Right lobe of liver (tissue), 6 donors: ENCODE measurements at regions not wholly inside any gene's neighbourhood (a gene's known extent, or its start where the extent isn't known, plus 50 kb on each side); places are given as distances from the start of the nearest gene placed in this dataset.

Source experiments
- ATAC-seq, 4 donors: fragments of 200-7000 bp; cut with Tn5 transposase; one replicate each; pipeline ENCODE4 v1.9.1; 2020; ENCODE audit warnings: mild to moderate bottlenecking in 4 of 4, moderate library complexity in 4 of 4
- DNase-seq, 3 donors: peaks; one replicate each; pipeline ENCODE4 v3.0.0-alpha.2; 2020
- H3K27ac ChIP-seq, 3 donors: fragments of 200-600 bp; one replicate each; pipeline ENCODE4 v1.8.0; 2022
- H3K27me3 ChIP-seq, 2 donors: fragments of 200-600 bp; one replicate each; pipeline ENCODE4 v1.8.0; 2022
- H3K36me3 ChIP-seq, 4 donors: fragments of 200-600 bp; sonication (generic) in 1 of 4; one replicate each; pipeline versions ENCODE4 v1.5.1 to v1.8.0; 2017 to 2022; ENCODE audit warnings: control low read depth in 1 of 4
- H3K4me1 ChIP-seq, 4 donors: fragments of 200-600 bp; sonication (generic) in 1 of 4; one replicate each; pipeline versions ENCODE4 v1.5.1 to v1.8.0; 2017 to 2022; ENCODE audit warnings: control low read depth in 1 of 4
- H3K4me3 ChIP-seq, 3 donors: fragments of 200-600 bp; one replicate each; pipeline ENCODE4 v1.8.0; 2022
- H3K9me3 ChIP-seq, 4 donors: fragments of 200-600 bp; sonication (generic) in 1 of 4; one replicate each; pipeline versions ENCODE4 v1.5.1 to v1.8.0; 2017 to 2022; ENCODE audit warnings: control low read depth in 1 of 4
- CTCF ChIP-seq, 4 donors: fragments of 200-600 bp in 3 of 4; fragments of 450-650 bp in 1 of 4; IDR thresholded peaks; one replicate each; pipeline versions ENCODE4 v1.5.1 to v1.8.0; 2016 to 2022; ENCODE audit warnings: antibody characterized with exemption in 4 of 4, mild to moderate bottlenecking in 2 of 4
- POLR2A ChIP-seq: fragments of 450-650 bp; IDR thresholded peaks from one replicate; pipeline ENCODE4 v1.6.1; 2017; ENCODE audit warnings: antibody characterized with exemption, mild to moderate bottlenecking
- WGBS: methylation state at CpG from one replicate; pipeline ENCODE4 v1.1.6; 2018; ENCODE audit warnings: low coverage, low lambda C conversion rate; ENCODE audit not compliant: insufficient coverage; ENCODE audit errors: missing lambda C conversion rate; 5-methylcytosine and 5-hydroxymethylcytosine counted together
- intact Hi-C, 2 donors: fragments of 100-400 bp; cut with DNase I; formaldehyde crosslinking; loops; one replicate each; pipeline versions ENCODE4 v1.11.2 to v1.14.1; 2022
- donor health status: DM: no; HTN: yes; CAD: no.
- donor health status: DM: no; HTN: no; CAD: no.
- donor health status: DM: no; HTN: no; CAD: no.
- donor health status: DM: no; HTN: yes; CAD: no.
- donor health status: DM: no; HTN: yes; CAD: no.

- no peak for TF ChIP-seq CTCF (IDR thresholded peaks at IDR 0.05)
- no peak for TF ChIP-seq POLR2A
- intact Hi-C loops: no loop called here
- H3K27ac ChIP-seq: no peak overlapping the region
- no peaks in the 10 kb centered on the region for H3K4me1 ChIP-seq
- H3K4me3 ChIP-seq: no peak overlapping the region
- ATAC-seq (no peak), DNase-seq (no peak)
- H3K36me3 ChIP-seq: no peaks in the 10 kb centered on the region
- no peaks in the 10 kb centered on the region for H3K9me3 ChIP-seq
- H3K27me3 ChIP-seq: no peaks in the 10 kb centered on the region
These were observed 105.4 kb downstream of the RFX6 start for GRCh38 chr6:116982401-116982800.

GRCh38 chr6:116983375-116983774, 106.3 kb downstream of the RFX6 start:
- Histone ChIP-seq H3K27me3 (no peaks in the 10 kb centered on the region), H3K27ac (no peak overlapping the region), H3K4me1 (no peaks in the 10 kb centered on the region), H3K9me3 (no peaks in the 10 kb centered on the region), H3K4me3 (no peak overlapping the region), H3K36me3 (no peaks in the 10 kb centered on the region)
- no peak for DNase-seq
- intact Hi-C loops: no loop called here
- TF ChIP-seq CTCF (IDR thresholded peaks at IDR 0.05) (no peak), POLR2A (no peak)
- WGBS: 76% methylated on average over 3 of the region's 3 CpGs
- no peak for ATAC-seq

GRCh38 chr6:116986819-116987218, 109.8 kb downstream of the RFX6 start:
- no peaks in the 10 kb centered on the region for H3K4me1 ChIP-seq
- no peaks in the 10 kb centered on the region for H3K27me3 ChIP-seq
- TF ChIP-seq POLR2A (no peak), CTCF (IDR thresholded peaks at IDR 0.05) (no peak)
- no peaks in the 10 kb centered on the region for H3K9me3 ChIP-seq
- H3K36me3 ChIP-seq: no peaks in the 10 kb centered on the region
- H3K27ac ChIP-seq: no peak overlapping the region
- DNase-seq: no peak
- WGBS: 73% methylated on average over 2 of the region's 2 CpGs
- no peak for ATAC-seq
- no peak overlapping the region for H3K4me3 ChIP-seq
- intact Hi-C loops: no loop called here

GRCh38 chr6:116990679-116991078, 113.6 kb downstream of the RFX6 start:
- H3K27me3 ChIP-seq: no peaks in the 10 kb centered on the region
- H3K36me3 ChIP-seq: no peaks in the 10 kb centered on the region
- no peak for TF ChIP-seq CTCF (IDR thresholded peaks at IDR 0.05)
- no peak for TF ChIP-seq POLR2A
- ATAC-seq: no peak
- no peak overlapping the region for H3K27ac ChIP-seq
- H3K4me3 ChIP-seq: no peak overlapping the region
- H3K9me3 ChIP-seq: no peaks in the 10 kb centered on the region
- 5% methylated on average over 1 of the region's 1 CpG for WGBS
- DNase-seq: no peak
- no peaks in the 10 kb centered on the region for H3K4me1 ChIP-seq
- intact Hi-C loops: no loop called here

- Histone ChIP-seq H3K4me3 (no peak overlapping the region), H3K27me3 (no peaks in the 10 kb centered on the region), H3K4me1 (no peaks in the 10 kb centered on the region), H3K27ac (no peak overlapping the region), H3K36me3 (no peaks in the 10 kb centered on the region), H3K9me3 (no peaks in the 10 kb centered on the region)
- TF ChIP-seq POLR2A (no peak), CTCF (IDR thresholded peaks at IDR 0.05) (no peak)
- intact Hi-C loops: no loop called here
- DNase-seq (no peak), ATAC-seq (no peak)
These were observed 115.5 kb downstream of the RFX6 start for GRCh38 chr6:116992546-116992945.
